ENCODE measurements at regions not wholly inside any gene's neighbourhood (a gene's known extent, or its start where the extent isn't known, plus 50 kb on each side); places are given as distances from the start of the nearest gene placed in this dataset.
A peak's percentile ranks its signal among the peaks of the same experiment; 100 is the strongest.

- Histone ChIP-seq H3K27ac (no peak overlapping the region), H4K20me1 (ENCODE audit: insufficient read depth) (no peaks in the 10 kb centered on the region), H3K4me2 (no peak overlapping the region), H2AFZ (ENCODE audit: low read depth) (no peak overlapping the region), H3K9ac (no peak overlapping the region), H3K36me3 (ENCODE audit: insufficient read depth) (no peaks in the 10 kb centered on the region), H3K79me2 (ENCODE audit: insufficient read depth, low read depth) (no peaks in the 10 kb centered on the region), H3K4me1 (ENCODE audit: low read depth, poor library complexity, severe bottlenecking) (peaks cover 42% of the 10 kb centered on the region), H3K4me3 (IDR thresholded peaks at IDR 0.05; ENCODE audit: insufficient read depth, low read depth, low read length) (no peak overlapping the region), H3K27me3 (ENCODE audit: insufficient read depth, low read depth) (no peaks in the 10 kb centered on the region)
- TF ChIP-seq, protein P1, sequence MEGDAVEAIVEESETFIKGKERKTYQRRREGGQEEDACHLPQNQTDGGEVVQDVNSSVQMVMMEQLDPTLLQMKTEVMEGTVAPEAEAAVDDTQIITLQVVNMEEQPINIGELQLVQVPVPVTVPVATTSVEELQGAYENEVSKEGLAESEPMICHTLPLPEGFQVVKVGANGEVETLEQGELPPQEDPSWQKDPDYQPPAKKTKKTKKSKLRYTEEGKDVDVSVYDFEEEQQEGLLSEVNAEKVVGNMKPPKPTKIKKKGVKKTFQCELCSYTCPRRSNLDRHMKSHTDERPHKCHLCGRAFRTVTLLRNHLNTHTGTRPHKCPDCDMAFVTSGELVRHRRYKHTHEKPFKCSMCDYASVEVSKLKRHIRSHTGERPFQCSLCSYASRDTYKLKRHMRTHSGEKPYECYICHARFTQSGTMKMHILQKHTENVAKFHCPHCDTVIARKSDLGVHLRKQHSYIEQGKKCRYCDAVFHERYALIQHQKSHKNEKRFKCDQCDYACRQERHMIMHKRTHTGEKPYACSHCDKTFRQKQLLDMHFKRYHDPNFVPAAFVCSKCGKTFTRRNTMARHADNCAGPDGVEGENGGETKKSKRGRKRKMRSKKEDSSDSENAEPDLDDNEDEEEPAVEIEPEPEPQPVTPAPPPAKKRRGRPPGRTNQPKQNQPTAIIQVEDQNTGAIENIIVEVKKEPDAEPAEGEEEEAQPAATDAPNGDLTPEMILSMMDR (conservative IDR thresholded peaks at IDR 0.05; ENCODE audit: low read depth, low read length), result no peak
Measured at GRCh38 chr11:92317721-92318120, 93.1 kb downstream of the FAT3 start.

GRCh38 chr11:92322225-92322624, 97.6 kb downstream of the FAT3 start:
- no peaks in the 10 kb centered on the region for H3K79me2 ChIP-seq (ENCODE audit: insufficient read depth, low read depth)
- H3K27me3 ChIP-seq (ENCODE audit: insufficient read depth, low read depth), result no peaks in the 10 kb centered on the region
- H3K27ac ChIP-seq, result peak overlapping the region; percentile 87
- peak overlapping the region; percentile 64 for H3K4me2 ChIP-seq
- peaks cover 43% of the 10 kb centered on the region for H3K4me1 ChIP-seq (ENCODE audit: low read depth, poor library complexity, severe bottlenecking)
- peak overlapping the region; percentile 56; the same call in 1 of the 2 replicates for H2AFZ ChIP-seq (ENCODE audit: low read depth)
- H3K9ac ChIP-seq, result peak overlapping the region; percentile 30; the same call in 1 of the 2 replicates
- no peak overlapping the region for H3K4me3 ChIP-seq (IDR thresholded peaks at IDR 0.05; ENCODE audit: insufficient read depth, low read depth, low read length)
- no peaks in the 10 kb centered on the region for H3K36me3 ChIP-seq (ENCODE audit: insufficient read depth)
- TF ChIP-seq, protein P1 (conservative IDR thresholded peaks at IDR 0.05; ENCODE audit: low read depth, low read length), result no peak
- H4K20me1 ChIP-seq (ENCODE audit: insufficient read depth), result no peaks in the 10 kb centered on the region

- Histone ChIP-seq H3K9ac (no peak overlapping the region), H4K20me1 (ENCODE audit: insufficient read depth) (no peaks in the 10 kb centered on the region), H3K4me1 (ENCODE audit: low read depth, poor library complexity, severe bottlenecking) (peaks cover 46% of the 10 kb centered on the region), H3K79me2 (ENCODE audit: insufficient read depth, low read depth) (no peaks in the 10 kb centered on the region), H3K4me2 (no peak overlapping the region), H2AFZ (ENCODE audit: low read depth) (no peak overlapping the region), H3K27me3 (ENCODE audit: insufficient read depth, low read depth) (no peaks in the 10 kb centered on the region), H3K4me3 (IDR thresholded peaks at IDR 0.05; ENCODE audit: insufficient read depth, low read depth, low read length) (no peak overlapping the region), H3K27ac (no peak overlapping the region), H3K36me3 (ENCODE audit: insufficient read depth) (no peaks in the 10 kb centered on the region)
- TF ChIP-seq, protein P1 (conservative IDR thresholded peaks at IDR 0.05; ENCODE audit: low read depth, low read length), result no peak
Measured at GRCh38 chr11:92324890-92325289, 100.3 kb downstream of the FAT3 start.

DNA sequence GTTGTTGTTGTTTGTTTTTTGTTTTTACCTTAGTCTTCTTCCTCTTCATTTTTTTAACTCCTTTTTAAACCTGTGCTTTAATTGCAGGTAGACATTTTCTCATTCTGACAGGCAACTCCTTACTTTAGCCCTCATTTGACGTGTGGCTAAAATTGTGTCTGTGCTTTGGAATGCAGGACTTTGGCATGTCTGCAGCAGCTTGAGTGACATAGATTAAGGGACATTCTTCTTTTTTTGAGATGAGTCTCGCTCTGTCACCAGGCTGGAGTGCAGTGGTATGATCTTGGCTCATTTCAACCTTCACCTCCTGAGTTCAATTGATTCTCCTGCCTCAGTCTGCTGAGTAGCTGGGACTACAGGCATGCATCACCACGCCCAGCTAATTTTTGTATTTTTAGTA, 100.8 kb downstream of the FAT3 start:
- Histone ChIP-seq H4K20me1 (ENCODE audit: insufficient read depth) (no peaks in the 10 kb centered on the region), H3K9ac (no peak overlapping the region), H2AFZ (ENCODE audit: low read depth) (no peak overlapping the region), H3K79me2 (ENCODE audit: insufficient read depth, low read depth) (no peaks in the 10 kb centered on the region), H3K4me3 (IDR thresholded peaks at IDR 0.05; ENCODE audit: insufficient read depth, low read depth, low read length) (no peak overlapping the region), H3K4me2 (no peak overlapping the region), H3K36me3 (ENCODE audit: insufficient read depth) (no peaks in the 10 kb centered on the region), H3K27me3 (ENCODE audit: insufficient read depth, low read depth) (no peaks in the 10 kb centered on the region), H3K27ac (no peak overlapping the region), H3K4me1 (ENCODE audit: low read depth, poor library complexity, severe bottlenecking) (peaks cover 46% of the 10 kb centered on the region)
- TF ChIP-seq, protein P1 (conservative IDR thresholded peaks at IDR 0.05; ENCODE audit: low read depth, low read length), result no peak
